HL-60 (cell line): ENCODE measurements at regions not wholly inside any gene's neighbourhood (a gene's known extent, or its start where the extent isn't known, plus 50 kb on each side); places are given as distances from the start of the nearest gene placed in this dataset.

Experiments used
- GABPA ChIP-seq: IDR thresholded peaks from 2 replicates; pipeline ENCODE4 v1.6.1; 2012; ENCODE audit warnings: low read depth
- POLR2AphosphoS5 ChIP-seq: IDR thresholded peaks from 2 replicates; pipeline ENCODE4 v1.6.1; 2012; ENCODE audit warnings: low read depth
- TF ChIP-seq, protein P1 (sequence below): IDR thresholded peaks from one replicate; pipeline ENCODE4 v1.5.1; 2011; ENCODE audit warnings: low read length, control low read depth, inconsistent platforms; ENCODE audit not compliant: insufficient read depth
- TF ChIP-seq, protein P2 (sequence below): IDR thresholded peaks from 2 replicates; pipeline ENCODE4 v1.6.1; 2012; ENCODE audit warnings: low read depth; ENCODE audit not compliant: insufficient replicate concordance

DNA sequence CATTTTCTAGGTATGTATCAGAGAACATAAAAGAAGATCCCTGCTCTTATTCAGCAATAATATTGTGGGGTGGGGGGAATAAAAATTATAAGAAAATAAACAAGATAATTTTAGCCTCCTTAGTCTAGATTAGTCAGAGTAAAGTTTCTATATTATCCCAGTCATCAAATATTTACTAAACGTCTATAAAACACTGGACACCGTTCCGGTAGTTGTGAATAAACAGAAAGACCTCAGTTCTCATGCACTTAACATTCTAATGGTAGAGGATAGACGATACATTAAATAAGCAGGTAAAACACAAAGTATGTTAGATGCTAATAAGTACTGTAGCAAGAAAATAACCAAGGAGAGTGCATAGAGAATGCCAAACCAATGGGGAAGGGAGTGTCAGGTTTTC is 425.0 kb downstream of the GBE1 start:
- TF ChIP-seq, protein P1, sequence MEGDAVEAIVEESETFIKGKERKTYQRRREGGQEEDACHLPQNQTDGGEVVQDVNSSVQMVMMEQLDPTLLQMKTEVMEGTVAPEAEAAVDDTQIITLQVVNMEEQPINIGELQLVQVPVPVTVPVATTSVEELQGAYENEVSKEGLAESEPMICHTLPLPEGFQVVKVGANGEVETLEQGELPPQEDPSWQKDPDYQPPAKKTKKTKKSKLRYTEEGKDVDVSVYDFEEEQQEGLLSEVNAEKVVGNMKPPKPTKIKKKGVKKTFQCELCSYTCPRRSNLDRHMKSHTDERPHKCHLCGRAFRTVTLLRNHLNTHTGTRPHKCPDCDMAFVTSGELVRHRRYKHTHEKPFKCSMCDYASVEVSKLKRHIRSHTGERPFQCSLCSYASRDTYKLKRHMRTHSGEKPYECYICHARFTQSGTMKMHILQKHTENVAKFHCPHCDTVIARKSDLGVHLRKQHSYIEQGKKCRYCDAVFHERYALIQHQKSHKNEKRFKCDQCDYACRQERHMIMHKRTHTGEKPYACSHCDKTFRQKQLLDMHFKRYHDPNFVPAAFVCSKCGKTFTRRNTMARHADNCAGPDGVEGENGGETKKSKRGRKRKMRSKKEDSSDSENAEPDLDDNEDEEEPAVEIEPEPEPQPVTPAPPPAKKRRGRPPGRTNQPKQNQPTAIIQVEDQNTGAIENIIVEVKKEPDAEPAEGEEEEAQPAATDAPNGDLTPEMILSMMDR = no peak
- TF ChIP-seq, protein P2, sequence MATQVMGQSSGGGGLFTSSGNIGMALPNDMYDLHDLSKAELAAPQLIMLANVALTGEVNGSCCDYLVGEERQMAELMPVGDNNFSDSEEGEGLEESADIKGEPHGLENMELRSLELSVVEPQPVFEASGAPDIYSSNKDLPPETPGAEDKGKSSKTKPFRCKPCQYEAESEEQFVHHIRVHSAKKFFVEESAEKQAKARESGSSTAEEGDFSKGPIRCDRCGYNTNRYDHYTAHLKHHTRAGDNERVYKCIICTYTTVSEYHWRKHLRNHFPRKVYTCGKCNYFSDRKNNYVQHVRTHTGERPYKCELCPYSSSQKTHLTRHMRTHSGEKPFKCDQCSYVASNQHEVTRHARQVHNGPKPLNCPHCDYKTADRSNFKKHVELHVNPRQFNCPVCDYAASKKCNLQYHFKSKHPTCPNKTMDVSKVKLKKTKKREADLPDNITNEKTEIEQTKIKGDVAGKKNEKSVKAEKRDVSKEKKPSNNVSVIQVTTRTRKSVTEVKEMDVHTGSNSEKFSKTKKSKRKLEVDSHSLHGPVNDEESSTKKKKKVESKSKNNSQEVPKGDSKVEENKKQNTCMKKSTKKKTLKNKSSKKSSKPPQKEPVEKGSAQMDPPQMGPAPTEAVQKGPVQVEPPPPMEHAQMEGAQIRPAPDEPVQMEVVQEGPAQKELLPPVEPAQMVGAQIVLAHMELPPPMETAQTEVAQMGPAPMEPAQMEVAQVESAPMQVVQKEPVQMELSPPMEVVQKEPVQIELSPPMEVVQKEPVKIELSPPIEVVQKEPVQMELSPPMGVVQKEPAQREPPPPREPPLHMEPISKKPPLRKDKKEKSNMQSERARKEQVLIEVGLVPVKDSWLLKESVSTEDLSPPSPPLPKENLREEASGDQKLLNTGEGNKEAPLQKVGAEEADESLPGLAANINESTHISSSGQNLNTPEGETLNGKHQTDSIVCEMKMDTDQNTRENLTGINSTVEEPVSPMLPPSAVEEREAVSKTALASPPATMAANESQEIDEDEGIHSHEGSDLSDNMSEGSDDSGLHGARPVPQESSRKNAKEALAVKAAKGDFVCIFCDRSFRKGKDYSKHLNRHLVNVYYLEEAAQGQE = no peak
- TF ChIP-seq POLR2AphosphoS5 = no peak
- TF ChIP-seq GABPA = no peak
